Mesenchymal stem cell (in vitro differentiated cells and primary cell): ENCODE measurements at regions not wholly inside any gene's neighbourhood (a gene's known extent, or its start where the extent isn't known, plus 50 kb on each side); places are given as distances from the start of the nearest gene placed in this dataset.
A peak's percentile ranks its signal among the peaks of the same experiment; 100 is the strongest.

ENCODE experiments used
- DNase-seq: peaks from one replicate; pipeline ENCODE4 v3.0.0-alpha.2; 2013
- H2AFZ ChIP-seq: one replicate; pipeline ENCODE4 v1.6.1; 2013; ENCODE audit warnings: low read depth, mild to moderate bottlenecking, control low read depth, inconsistent platforms, low read length, moderate library complexity
- H2AK5ac ChIP-seq: 2 replicates; pipeline ENCODE4 v1.6.1; 2013; ENCODE audit warnings: low read length, moderate library complexity, mild to moderate bottlenecking, inconsistent platforms; ENCODE audit not compliant: severe bottlenecking
- H2BK120ac ChIP-seq: one replicate; pipeline ENCODE4 v1.6.1; 2013; ENCODE audit warnings: low read depth, mild to moderate bottlenecking, inconsistent platforms, low read length, moderate library complexity
- H2BK12ac ChIP-seq, 2 experiments: one replicate each; pipeline ENCODE4 v1.6.1; 2013; ENCODE audit warnings: inconsistent platforms in 2 of 2, low read length in 2 of 2, mild to moderate bottlenecking in 2 of 2, moderate library complexity in 2 of 2, control low read depth in 1 of 2
- H2BK15ac ChIP-seq: one replicate; pipeline ENCODE4 v1.6.1; 2013; ENCODE audit warnings: mild to moderate bottlenecking, low read depth, inconsistent platforms; ENCODE audit not compliant: poor library complexity, severe bottlenecking
- H2BK5ac ChIP-seq: 2 replicates; pipeline ENCODE4 v1.6.1; 2013; ENCODE audit warnings: low read depth, mild to moderate bottlenecking, low read length, control low read depth, inconsistent platforms; ENCODE audit not compliant: poor library complexity, severe bottlenecking
- H3K14ac ChIP-seq, 2 experiments: one replicate each; pipeline ENCODE4 v1.6.1; 2013; ENCODE audit warnings: inconsistent platforms in 2 of 2, low read length in 2 of 2, control low read depth in 1 of 2, mild to moderate bottlenecking in 1 of 2, moderate library complexity in 1 of 2
- H3K18ac ChIP-seq, 2 experiments: one replicate each; pipeline ENCODE4 v1.6.1; 2013; ENCODE audit warnings: inconsistent platforms in 2 of 2, low read length in 2 of 2, control low read depth in 1 of 2, low read depth in 1 of 2, mild to moderate bottlenecking in 1 of 2
- H3K23ac ChIP-seq, 2 experiments: one replicate each; pipeline ENCODE4 v1.6.1; 2013; ENCODE audit warnings: inconsistent platforms in 2 of 2, low read length in 2 of 2, mild to moderate bottlenecking in 2 of 2, moderate library complexity in 2 of 2, control low read depth in 1 of 2
- H3K27ac ChIP-seq: 2 replicates; pipeline ENCODE4 v1.5.1; 2013; ENCODE audit warnings: mild to moderate bottlenecking, moderate library complexity, low read length, control low read depth, inconsistent platforms; ENCODE audit not compliant: poor library complexity, severe bottlenecking
- H3K27me3 ChIP-seq, 2 experiments: 2 replicates each; pipeline versions ENCODE4 v1.6.1 to v1.7.0; 2013; ENCODE audit warnings: low read length in 2 of 2, mild to moderate bottlenecking in 2 of 2, moderate library complexity in 2 of 2, control low read depth in 1 of 2, inconsistent platforms in 1 of 2; ENCODE audit not compliant: control insufficient read depth in 1 of 2, insufficient read depth in 1 of 2
- H3K36me3 ChIP-seq, 2 experiments: 2 replicates each; pipeline versions ENCODE4 v1.6.1 to v1.7.0; 2013; ENCODE audit warnings: low read length in 2 of 2, control low read depth in 1 of 2, inconsistent platforms in 1 of 2, low read depth in 1 of 2, mild to moderate bottlenecking in 1 of 2; ENCODE audit not compliant: insufficient read depth in 2 of 2, control insufficient read depth in 1 of 2
- H3K4ac ChIP-seq, 2 experiments: one replicate each; pipeline ENCODE4 v1.6.1; 2013; ENCODE audit warnings: inconsistent platforms in 2 of 2, low read length in 2 of 2, mild to moderate bottlenecking in 2 of 2, moderate library complexity in 2 of 2, control low read depth in 1 of 2, low read depth in 1 of 2
- H3K4me1 ChIP-seq: 2 replicates; pipeline ENCODE4 v1.6.1; 2013; ENCODE audit warnings: low read depth, low read length, control low read depth; ENCODE audit not compliant: control insufficient read depth, insufficient read depth
- H3K4me2 ChIP-seq: 2 replicates; pipeline ENCODE4 v1.6.1; 2013; ENCODE audit warnings: low read length, mild to moderate bottlenecking, inconsistent platforms; ENCODE audit not compliant: poor library complexity, severe bottlenecking
- H3K4me3 ChIP-seq, 2 experiments: 2 replicates each; pipeline versions ENCODE4 v1.5.1 to v1.7.0; 2013; ENCODE audit warnings: low read length in 2 of 2, mild to moderate bottlenecking in 2 of 2, control low read depth in 1 of 2, low read depth in 1 of 2; ENCODE audit not compliant: insufficient read depth in 1 of 2
- H3K79me1 ChIP-seq: replicated peaks from 2 replicates; pipeline ENCODE4 v1.6.1; 2013; ENCODE audit warnings: mild to moderate bottlenecking, control low read depth, low read length, inconsistent platforms; ENCODE audit not compliant: poor library complexity, severe bottlenecking
- H3K9ac ChIP-seq: 2 replicates; pipeline ENCODE4 v1.7.0; 2013; ENCODE audit warnings: mild to moderate bottlenecking, low read length, moderate library complexity
- H3K9me3 ChIP-seq: 2 replicates; pipeline ENCODE4 v1.7.0; 2013; ENCODE audit warnings: mild to moderate bottlenecking, low read length; ENCODE audit not compliant: control insufficient read depth
- H4K8ac ChIP-seq: one replicate; pipeline ENCODE4 v1.6.1; 2013; ENCODE audit warnings: inconsistent platforms, mild to moderate bottlenecking, low read length, moderate library complexity
- H4K91ac ChIP-seq: one replicate; pipeline ENCODE4 v1.6.1; 2013; ENCODE audit warnings: mild to moderate bottlenecking, low read length, inconsistent platforms
- WGBS: methylation state at CpG from one replicate; pipeline ENCODE4 v1.1.7; 2013; ENCODE audit warnings: mixed read lengths; 5-methylcytosine and 5-hydroxymethylcytosine counted together

DNA sequence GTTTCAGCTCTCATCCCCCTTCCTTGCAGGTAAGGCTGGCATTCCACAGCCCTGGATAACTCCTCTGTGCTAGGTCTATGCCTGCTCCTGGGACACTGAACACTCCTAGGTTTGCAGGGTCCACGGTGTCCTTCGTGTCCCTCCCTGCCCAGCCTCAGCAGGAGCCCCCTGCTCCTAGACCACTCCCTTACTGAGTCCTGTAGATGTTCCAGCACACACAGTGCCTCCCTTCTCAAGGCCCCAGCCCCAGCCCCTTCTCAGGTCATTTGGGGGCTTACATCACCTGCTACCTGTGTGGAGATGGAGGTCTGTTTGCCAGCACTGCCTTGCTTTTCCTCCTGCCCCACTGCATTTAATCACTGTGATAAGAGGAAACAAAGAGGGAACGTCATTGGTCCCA is 146.4 kb upstream of the TNP1 start:
- no peak overlapping the region for H3K18ac ChIP-seq
- H3K4me3 ChIP-seq: no peak overlapping the region
- no peak overlapping the region for H3K4ac ChIP-seq
- H2AK5ac ChIP-seq: no peak overlapping the region
- H3K14ac ChIP-seq: peak overlapping the region in 1 of 2 experiments; percentile 6
- H3K9ac ChIP-seq: no peak overlapping the region
- H3K27me3 ChIP-seq: no peaks in the 10 kb centered on the region
- peak overlapping the region; percentile 43 for H4K91ac ChIP-seq
- 91% methylated on average over 3 of the region's 3 CpGs for WGBS
- no peaks in the 10 kb centered on the region for H3K4me1 ChIP-seq
- H3K4me2 ChIP-seq: no peak overlapping the region
- no peak overlapping the region for H4K8ac ChIP-seq
- no peak for DNase-seq
- no peak overlapping the region for H2AFZ ChIP-seq
- H3K36me3 ChIP-seq: no peaks in the 10 kb centered on the region
- H3K23ac ChIP-seq: no peak overlapping the region
- H3K27ac ChIP-seq: no peak overlapping the region
- no peak overlapping the region for H2BK120ac ChIP-seq
- H3K79me1 ChIP-seq: no peaks in the 10 kb centered on the region
- H2BK5ac ChIP-seq: no peak overlapping the region
- H3K9me3 ChIP-seq: no peaks in the 10 kb centered on the region
- no peak overlapping the region for H2BK15ac ChIP-seq
- no peak overlapping the region for H2BK12ac ChIP-seq

DNA sequence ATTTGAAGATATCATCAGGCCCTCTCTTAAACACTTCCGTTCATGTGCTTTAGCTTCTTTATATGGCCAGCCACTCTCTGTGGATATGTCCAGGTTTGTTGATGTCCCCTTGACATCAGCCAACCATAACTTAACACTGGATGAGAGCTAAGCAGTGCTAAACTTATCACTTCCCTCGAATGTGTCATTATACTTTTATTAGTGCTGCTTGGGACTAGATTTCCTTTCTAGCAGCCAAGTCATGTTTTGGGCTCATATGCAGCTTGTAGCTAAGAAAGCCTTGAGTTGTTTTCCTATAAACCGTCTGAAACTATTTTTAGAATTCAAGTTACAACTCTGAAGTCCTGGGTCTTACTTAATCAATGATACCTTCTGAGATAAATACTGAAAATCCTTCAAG is 144.8 kb upstream of the TNP1 start:
- no peak overlapping the region for H2AK5ac ChIP-seq
- H3K27me3 ChIP-seq: no peaks in the 10 kb centered on the region
- no peak overlapping the region for H3K4me3 ChIP-seq
- no peak overlapping the region for H3K4me2 ChIP-seq
- H4K91ac ChIP-seq: no peak overlapping the region
- no peak overlapping the region for H2AFZ ChIP-seq
- H3K18ac ChIP-seq: no peak overlapping the region
- DNase-seq: no peak
- H2BK5ac ChIP-seq: no peak overlapping the region
- no peaks in the 10 kb centered on the region for H3K79me1 ChIP-seq
- H3K9me3 ChIP-seq: no peaks in the 10 kb centered on the region
- H3K9ac ChIP-seq: no peak overlapping the region
- H4K8ac ChIP-seq: no peak overlapping the region
- 85% methylated on average over 2 of the region's 3 CpGs for WGBS
- H3K27ac ChIP-seq: no peak overlapping the region
- H2BK12ac ChIP-seq: no peak overlapping the region
- no peak overlapping the region for H2BK120ac ChIP-seq
- H3K14ac ChIP-seq: no peak overlapping the region
- H3K36me3 ChIP-seq: no peaks in the 10 kb centered on the region
- no peak overlapping the region for H2BK15ac ChIP-seq
- H3K4me1 ChIP-seq: no peaks in the 10 kb centered on the region
- no peak overlapping the region for H3K23ac ChIP-seq
- H3K4ac ChIP-seq: no peak overlapping the region

DNA sequence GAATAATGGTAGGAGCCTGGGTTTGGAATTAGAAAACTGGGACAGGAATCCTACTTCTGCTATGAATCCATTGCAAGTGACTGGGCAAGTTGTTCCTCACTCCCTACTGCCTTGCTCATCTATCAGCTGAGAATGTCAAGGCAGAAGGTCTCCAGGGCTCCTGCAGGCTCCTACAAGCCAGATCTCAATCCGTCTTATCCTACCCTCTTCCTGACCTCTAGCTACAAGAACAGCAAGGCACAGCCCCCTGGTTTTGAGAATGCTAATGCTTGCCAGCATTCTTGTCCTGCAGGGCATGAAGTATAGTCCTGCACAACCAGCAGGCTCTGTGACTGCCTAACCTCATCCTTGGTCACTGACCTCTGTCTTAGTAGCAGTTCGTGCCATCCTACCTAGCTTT is 141.9 kb upstream of the TNP1 start:
- no peak overlapping the region for H2AK5ac ChIP-seq
- WGBS: 85% methylated on average over 2 of the region's 2 CpGs
- H3K36me3 ChIP-seq: no peaks in the 10 kb centered on the region
- H3K27me3 ChIP-seq: peaks cover 0 to 6% of the 10 kb centered on the region in 2 experiments
- no peak overlapping the region for H3K4me3 ChIP-seq
- H3K27ac ChIP-seq: no peak overlapping the region
- H2BK15ac ChIP-seq: no peak overlapping the region
- no peak overlapping the region for H3K14ac ChIP-seq
- H3K79me1 ChIP-seq: no peaks in the 10 kb centered on the region
- no peaks in the 10 kb centered on the region for H3K4me1 ChIP-seq
- no peak overlapping the region for H2BK120ac ChIP-seq
- no peak overlapping the region for H2BK12ac ChIP-seq
- H3K18ac ChIP-seq: no peak overlapping the region
- no peak for DNase-seq
- H2AFZ ChIP-seq: no peak overlapping the region
- H3K9ac ChIP-seq: no peak overlapping the region
- no peak overlapping the region for H3K4ac ChIP-seq
- peak overlapping the region in 1 of 2 experiments; percentile 70 for H3K23ac ChIP-seq
- H2BK5ac ChIP-seq: no peak overlapping the region
- H4K91ac ChIP-seq: no peak overlapping the region
- no peaks in the 10 kb centered on the region for H3K9me3 ChIP-seq
- no peak overlapping the region for H4K8ac ChIP-seq
- H3K4me2 ChIP-seq: no peak overlapping the region

DNA sequence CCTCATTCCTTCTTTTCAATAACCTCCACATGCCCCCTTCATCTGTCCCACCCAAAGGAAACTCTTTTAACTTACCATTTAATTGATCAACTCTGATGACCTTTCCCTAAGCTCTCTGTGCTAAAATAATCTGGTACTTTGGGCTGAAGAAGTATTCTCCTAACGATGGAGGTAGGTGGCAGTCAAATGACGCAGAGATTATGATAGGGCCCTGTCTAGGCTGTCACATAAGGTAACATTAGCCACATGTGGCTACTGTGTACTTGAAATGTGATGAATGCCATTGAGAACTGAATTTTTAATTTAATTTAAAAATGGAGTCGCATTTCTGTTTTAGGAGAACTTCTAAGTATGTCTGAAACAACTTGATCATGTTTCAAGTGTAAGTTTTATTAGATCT is 140.5 kb upstream of the TNP1 start:
- H3K9me3 ChIP-seq: no peaks in the 10 kb centered on the region
- no peaks in the 10 kb centered on the region for H3K4me1 ChIP-seq
- no peak overlapping the region for H2BK5ac ChIP-seq
- H3K9ac ChIP-seq: no peak overlapping the region
- H3K18ac ChIP-seq: peak overlapping the region in 1 of 2 experiments; percentile 29
- H3K27me3 ChIP-seq: peaks cover 0 to 6% of the 10 kb centered on the region in 2 experiments
- no peak overlapping the region for H3K14ac ChIP-seq
- 75% methylated on average over 3 of the region's 3 CpGs for WGBS
- H3K79me1 ChIP-seq: no peaks in the 10 kb centered on the region
- no peak overlapping the region for H4K8ac ChIP-seq
- no peak overlapping the region for H3K4me2 ChIP-seq
- no peak overlapping the region for H3K4ac ChIP-seq
- H3K36me3 ChIP-seq: no peaks in the 10 kb centered on the region
- no peak overlapping the region for H2BK120ac ChIP-seq
- no peak overlapping the region for H3K27ac ChIP-seq
- no peak overlapping the region for H4K91ac ChIP-seq
- H2AK5ac ChIP-seq: no peak overlapping the region
- DNase-seq: no peak
- H3K4me3 ChIP-seq: no peak overlapping the region
- no peak overlapping the region for H3K23ac ChIP-seq
- H2BK12ac ChIP-seq: no peak overlapping the region
- H2BK15ac ChIP-seq: no peak overlapping the region
- no peak overlapping the region for H2AFZ ChIP-seq
